ENCODE measurements at regions not wholly inside any gene's neighbourhood (a gene's known extent, or its start where the extent isn't known, plus 50 kb on each side); places are given as distances from the start of the nearest gene placed in this dataset.

DNA sequence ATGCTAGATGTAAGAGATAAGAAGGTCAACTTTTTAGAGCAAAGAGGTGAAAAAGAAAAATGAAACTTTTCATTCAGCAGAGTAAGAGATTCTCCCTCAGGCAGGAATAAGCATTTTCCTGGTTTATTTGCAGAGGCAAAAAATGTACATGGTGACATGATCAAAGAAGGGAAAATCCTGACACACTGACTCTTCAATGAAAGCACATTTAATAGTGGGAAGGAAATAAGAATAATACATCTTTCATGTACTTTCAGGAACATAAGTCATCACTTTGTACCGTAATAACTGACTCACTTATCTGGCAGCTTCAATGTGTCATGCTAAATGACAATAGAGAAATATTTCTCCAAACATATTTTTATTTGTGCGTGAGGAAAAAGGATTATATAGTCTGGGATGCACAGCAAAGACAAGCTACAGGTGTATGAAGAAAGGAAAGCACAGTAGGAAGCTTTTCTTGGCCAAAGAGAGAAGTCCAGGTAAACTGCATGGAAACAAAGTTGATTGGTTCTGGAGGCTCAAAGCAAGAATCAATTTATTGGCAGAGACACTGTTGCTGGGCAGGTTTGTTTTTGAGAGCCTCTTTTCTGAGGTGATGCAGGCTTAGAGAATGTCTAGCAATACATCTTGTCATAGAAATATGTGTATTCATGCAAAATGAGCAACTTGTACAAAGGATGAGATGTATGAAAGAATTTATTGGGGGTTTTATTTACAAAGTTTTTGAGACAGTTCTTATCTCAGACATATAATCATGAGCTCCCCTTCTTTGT lies 1409.0 kb downstream of the PLA2G4A start:
- no peak for DNase-seq

DNA sequence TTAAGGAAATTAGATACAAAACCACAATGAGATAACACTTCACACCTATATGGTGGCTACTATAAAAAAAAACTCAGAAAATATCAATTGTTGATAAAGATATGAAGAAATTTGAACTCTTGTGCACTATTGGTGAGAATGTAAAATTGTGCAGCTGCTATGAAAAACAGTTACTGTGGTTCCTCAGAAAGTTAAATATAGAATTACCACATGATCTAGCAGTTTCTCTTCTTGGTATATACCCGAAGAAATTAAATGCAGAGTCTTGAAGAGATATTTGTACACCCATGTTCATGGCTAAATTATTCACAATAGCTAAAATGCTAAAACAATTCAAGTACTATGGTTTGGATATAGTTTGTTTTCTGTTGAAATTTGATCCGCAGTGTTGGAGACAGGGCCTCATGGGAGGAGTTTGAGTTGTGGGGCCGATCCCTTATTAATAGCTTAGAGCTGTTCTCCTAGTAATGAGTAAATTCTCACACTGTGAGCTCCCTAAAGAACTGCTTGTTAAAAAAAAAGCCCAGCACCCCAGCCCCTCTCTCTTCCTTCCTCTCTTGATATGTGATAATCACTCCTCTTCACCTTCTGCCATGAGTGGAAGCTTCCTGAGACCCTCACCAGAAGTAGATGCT lies 1412.1 kb downstream of the PLA2G4A start:
- DNase-seq, result peak in 1 of 2 experiments; percentile 3

DNA sequence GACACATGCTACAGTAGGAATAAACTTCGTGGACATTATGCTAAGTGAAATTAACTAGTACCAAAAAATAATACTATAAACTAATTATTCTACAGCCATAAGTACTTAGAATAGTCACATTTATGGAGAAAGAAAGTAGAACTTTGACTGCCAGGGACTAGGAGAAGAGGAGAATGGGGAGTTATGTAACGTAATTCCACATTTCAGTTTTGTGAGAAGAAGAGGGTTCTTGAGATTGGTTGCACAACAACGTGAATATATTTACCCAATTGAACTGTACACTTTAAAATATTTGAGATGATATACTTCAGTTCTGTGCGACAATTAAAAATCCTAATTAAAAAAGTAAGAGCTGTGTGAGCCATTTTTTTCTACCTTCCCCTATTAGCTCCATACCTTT lies 1412.9 kb downstream of the PLA2G4A start:
- DNase-seq, result no peak

DNA sequence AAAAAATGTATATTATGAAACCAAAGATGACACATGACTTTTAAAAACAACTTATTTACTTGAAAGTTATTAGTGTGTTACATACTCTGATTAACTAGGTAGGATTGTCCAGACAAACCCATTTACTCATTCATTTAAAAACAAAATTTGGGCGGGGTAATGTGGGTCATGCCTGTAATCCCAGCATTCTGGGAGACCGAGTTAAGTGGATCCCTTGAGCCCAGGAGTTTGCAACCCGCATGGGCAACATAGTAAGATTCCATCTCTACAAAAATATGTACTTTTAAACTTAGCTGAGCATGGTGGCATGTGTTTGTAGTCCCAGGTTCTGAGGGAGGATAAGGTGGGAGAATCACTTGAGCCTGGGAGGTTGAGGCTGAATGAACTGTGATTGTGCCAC lies 1414.7 kb downstream of the PLA2G4A start:
- no peak for DNase-seq

DNA sequence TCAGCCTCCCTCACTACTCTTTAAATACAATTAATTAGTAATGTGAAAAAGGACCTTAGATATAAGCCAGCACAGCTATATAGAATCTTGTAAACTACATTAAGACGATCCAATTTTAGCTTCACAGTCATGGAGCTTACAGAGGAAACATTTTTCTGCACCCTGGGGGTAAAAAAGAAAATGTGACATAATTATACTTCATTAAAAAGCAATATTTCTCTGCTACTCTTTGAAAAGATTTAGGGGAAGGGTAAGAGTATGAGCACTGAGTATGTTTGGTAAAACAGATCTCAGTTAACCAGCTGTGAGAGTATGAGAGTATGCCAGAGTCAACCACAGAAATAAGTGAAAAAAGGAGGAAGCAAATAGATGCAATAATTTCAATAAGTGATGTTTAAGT lies 1415.9 kb downstream of the PLA2G4A start:
- no peak for DNase-seq

DNA sequence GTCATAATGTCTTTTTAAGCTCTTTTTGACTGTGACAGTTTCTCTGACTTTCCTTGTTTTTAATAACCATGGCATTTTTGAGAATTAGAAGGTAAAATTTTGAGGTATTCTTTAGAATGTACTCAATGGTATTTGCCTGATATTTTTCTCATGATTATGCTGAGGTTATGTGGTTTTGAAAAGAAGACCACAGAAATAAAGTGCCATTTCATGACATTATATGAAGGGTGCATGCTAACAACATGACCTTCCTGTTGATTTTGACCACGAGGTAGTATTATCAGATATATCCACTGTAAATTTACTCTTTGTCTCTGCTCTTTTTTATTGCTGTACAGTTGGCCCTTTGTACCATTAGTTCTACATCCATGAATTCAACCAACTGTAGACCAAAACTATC lies 1418.5 kb downstream of the PLA2G4A start:
- no peak for DNase-seq

DNA sequence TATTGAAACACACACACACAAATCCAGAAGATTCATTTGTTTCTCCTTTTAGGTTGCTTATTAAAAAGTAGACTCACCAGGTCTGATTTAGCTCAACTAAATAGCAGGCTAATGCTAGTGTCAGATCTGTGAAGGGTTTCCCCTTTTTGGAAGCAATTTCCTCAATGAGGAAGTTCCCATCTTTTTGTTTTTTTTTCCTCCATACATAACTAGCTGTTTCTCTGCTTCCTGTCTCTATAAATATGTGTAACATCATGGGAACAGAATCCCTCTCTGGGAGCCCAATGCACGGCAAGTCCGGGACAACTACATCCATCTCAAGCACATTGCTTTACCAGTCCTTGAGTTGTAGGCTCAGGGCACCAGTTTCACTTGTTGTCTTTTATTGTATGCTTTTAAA lies 1421.1 kb downstream of the PLA2G4A start:
- DNase-seq, result no peak

DNA sequence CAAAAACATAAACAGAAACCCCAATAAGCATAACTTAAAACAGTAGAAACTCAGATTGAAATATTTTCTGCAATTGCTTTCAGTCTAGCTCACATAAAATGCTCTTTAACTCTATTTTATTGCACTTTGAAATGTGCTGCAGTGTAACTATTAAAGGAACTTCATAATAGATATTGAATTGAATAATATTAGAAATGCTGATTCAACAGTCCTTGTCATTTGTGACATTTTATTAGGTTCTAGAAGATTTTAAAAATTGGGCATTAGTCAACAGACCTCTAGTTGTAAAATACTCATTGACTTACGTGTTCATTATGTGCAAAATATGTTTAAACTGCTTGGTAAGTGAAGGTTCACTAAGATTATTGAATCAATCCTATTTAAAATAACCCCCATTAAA lies 1422.3 kb downstream of the PLA2G4A start:
- DNase-seq, result no peak

DNA sequence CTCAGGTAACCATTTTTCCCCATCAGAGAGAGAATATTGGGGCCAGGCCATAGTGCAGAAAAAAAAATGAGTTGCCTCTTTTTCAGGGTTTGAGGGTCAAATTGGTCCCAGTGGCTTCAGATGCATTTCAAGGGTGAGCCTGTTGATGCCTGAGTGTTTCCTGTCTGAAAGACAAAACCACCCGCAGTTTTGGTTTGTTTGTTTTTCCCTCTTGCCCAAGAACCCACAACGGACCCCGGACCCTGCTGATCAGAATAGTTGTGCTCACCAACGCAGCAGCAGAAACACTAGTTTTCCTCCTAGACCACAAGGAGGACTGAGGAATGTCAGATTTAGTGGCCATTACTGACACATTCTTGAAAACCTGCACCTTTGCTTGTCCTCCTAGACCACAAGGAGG lies 1433.1 kb downstream of the PLA2G4A start:
- no peak for DNase-seq

DNA sequence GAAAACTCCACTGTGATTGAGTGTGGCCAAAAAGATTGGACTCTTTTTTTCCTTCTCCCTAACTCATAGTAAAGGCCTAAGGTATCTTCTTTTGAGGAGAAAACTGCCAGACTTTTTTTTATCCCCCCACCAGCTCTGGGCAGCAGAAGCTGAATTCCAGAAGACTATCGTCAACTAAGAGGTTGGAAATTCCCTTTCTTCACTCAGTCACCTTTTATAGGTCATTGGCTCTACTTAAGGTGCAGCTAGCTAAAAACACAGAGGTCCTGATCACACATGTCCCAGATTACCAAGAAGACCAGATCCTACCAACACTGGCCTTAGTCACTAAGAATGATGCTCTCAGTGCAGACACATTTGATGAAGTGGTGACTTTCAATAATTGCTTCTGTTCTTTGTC lies 1441.2 kb downstream of the PLA2G4A start:
- no peak for DNase-seq

DNA sequence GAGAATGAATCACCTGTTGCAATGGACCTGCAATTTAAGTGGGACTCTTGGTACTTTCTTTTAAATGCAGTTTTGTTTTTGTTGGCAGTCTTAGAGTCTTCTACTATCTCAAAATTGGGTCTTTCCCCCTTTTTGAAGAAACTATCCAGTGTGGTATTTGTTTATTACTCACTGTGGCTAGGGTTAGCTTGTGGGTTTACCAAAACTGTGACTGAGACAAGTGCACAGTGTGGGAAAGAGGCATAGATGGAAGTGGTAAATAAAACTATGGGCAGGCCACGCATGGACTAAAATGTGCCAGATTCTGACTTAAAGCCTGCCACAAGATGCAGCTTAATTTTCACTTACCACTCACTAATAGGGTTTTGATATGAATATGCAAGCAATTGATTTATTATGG lies 1441.7 kb downstream of the PLA2G4A start:
- DNase-seq, result no peak

DNA sequence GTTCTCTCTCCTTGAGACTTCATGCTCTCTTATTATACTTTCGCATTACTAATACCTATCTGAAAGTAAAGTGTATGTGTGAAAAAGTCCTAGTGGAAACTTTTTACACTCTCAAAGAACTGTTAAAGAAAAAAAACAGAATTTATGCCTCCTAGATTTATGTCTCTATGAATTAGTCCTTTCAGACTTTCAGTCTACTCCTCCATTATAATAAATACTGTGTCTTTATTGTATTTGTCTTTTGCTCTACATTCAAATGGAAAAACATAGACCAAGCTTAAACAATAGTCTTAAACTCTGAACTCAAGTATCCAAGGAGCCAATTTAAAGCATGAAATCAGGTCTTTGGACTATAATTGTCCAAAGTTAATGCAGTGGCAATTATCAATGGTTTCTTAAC lies 1449.0 kb downstream of the PLA2G4A start:
- no peak for DNase-seq

DNA sequence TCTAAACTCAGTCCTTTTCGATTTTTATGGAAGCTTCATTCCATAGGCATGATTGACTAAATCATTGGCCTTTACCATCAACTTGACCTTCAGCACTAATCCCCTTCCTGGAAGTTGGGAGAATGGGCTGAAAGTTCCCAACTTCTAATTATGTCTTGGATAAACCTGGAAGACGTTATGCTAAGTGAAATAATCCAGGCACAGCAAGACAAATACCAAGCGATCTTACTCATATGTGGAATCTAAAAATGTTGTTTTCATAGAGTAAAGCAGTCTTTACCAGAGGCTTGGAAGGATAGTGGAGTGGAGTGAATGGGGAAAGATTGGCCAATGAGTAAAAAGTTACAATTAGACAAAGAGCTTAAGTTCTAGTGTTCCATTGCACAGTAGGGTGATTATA lies 1453.2 kb downstream of the PLA2G4A start:
- no peak for DNase-seq

DNA sequence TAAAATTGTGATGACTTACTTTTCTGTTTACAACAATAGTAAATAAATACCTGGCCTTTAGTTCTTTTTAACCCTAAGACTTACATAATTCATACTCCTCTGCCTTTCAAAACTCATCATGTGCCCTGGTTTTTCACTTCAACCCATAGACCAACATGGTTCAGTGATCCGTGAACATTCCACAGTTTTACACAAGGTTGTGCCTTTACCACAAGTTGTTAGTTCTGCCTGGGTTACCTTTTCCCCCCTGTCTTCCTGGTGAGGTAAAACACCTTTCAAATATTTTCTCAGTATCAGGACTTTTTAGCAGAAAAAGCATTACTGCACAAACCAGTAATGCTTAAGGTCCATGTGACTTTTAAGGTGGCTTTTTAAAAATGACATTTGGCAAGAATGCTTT lies 1466.4 kb downstream of the PLA2G4A start:
- no peak for DNase-seq

DNA sequence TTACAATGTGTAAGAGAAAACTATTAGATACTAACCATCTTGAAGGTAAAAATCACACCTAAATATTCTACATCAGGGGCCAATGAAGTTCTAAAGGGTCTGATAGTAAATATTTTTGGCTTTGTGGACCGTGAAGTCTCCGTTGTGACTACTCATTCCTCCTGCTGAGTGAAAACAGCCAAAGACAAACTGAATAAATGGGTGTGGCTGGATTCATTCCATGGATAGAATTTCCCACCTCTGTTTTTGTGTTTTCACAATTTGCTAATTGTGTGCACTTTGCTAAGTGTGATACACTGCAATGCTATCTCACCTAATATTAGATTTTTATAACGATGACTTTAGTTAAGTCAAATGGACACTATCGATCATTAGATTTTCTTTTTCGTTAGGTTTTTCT lies 1474.0 kb downstream of the PLA2G4A start:
- DNase-seq, result no peak

DNA sequence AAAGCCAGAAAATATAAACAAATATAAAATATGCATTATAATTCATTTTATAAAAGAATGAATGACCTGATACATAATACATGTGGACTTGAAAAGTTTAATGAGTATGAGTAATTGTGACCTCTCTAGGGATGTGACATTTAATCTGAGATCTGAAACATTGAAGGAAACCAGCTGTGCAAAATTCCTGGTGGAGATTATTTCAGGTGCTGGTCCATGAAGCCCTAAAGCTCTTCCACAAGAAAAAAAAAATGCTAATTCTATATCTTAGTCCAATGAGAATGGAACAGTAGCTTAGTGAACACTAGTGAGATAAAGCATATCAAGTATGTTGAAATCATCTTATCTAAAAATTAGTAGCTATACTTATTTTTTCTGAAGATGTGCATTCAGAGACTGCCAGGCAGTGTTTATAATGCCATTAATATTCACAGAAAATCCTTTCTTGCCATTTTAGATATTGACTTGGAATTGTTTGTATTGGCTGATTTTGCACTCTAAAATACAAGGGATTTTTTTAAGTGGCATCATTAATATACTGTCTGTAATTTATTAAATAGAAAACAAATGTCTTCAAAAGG lies 1485.9 kb downstream of the PLA2G4A start:
- no peak for DNase-seq

DNA sequence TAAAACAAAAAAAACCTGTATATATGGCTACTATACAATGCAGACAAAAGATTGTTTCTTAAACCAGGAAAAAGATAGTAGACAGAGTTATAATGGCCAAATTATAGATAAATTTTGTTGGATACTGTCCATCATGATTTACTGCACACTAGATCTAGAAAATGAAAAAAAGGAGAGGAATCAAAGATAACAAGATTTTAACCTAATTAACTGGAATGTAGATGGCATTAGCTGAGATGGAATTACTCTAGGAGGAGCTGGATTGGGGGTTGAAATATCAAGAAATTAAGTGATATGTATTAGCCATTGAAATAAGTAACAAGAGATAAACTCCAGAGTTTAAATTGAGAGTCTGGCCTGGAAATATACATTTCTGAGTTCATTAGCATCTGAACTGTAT lies 1489.1 kb downstream of the PLA2G4A start:
- DNase-seq, result no peak

DNA sequence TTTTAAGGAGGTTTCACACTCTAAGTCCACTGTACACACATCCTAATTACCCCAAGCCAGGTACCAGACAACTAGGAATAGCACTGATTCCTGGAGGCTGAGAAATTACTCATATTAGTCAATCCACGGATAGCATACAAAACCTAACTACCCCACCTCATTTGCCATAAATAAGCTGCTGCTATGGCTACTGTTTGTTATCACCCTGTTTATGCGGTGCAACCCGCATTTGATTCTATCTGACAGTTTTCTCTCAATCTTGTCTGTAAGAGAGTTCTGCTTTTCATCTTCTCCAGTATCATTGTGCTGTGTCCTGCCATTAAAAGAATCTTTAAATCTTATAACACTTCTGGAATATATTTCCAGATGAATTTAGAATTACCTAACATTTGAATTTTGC lies 1496.5 kb downstream of the PLA2G4A start:
- no peak for DNase-seq

DNA sequence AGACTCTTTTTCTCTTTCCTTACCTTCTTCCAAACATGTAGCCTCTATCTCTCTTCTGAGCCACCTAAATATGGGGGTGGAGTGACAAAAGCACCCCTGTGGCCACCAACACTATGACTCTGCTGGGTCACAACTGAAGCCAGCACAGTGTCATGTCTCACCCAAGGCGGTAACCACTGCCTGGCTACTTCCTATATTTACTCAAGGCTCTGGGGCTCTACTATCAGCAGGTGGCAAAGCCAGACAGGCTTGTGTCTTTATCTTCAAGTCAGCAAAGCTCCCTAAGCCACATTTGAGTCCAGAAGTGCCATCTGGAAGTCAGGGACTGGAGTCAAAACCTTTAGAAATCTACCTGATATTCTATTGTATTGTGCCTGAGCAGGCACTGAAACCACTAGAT lies 1515.2 kb downstream of the PLA2G4A start:
- DNase-seq, result no peak

DNA sequence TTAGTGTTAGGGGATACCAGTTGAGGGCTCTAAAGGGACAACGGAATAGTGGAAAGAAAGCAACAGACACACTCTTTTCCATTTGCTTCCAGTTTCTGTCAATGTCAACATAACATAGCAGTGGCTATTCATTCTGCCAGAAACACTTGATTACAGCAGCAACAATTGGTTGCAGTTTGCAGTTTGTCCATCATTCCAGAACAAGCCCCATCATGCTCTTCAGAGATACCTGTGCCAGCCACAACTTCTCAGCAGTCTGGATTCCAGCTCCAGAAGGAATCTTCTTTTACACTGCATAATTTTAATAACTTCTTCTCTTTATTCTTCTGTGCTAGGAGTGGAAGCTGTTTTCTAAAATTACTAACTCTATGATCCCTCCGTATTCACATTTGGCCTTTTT lies 1521.4 kb downstream of the PLA2G4A start:
- DNase-seq, result no peak

DNA sequence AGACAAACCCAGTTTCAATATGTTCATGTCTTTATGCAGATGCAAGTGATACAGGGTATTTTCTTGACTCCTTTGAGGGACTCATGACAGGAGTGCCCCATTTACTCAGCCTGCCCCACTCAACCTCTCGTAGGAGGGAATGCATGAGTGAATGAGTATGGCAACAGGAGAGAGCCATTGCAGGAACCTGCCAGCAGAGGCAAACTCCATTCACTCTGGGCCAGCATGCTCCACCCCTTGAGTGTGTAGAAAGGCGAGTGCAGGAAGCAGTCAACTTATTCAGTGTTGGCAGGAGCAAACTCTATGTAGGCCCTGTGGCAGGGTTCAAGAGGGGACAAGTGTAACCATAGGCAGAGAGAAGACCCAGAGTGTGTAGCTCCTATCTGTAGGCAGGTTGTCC lies 1526.3 kb downstream of the PLA2G4A start:
- no peak for DNase-seq

DNA sequence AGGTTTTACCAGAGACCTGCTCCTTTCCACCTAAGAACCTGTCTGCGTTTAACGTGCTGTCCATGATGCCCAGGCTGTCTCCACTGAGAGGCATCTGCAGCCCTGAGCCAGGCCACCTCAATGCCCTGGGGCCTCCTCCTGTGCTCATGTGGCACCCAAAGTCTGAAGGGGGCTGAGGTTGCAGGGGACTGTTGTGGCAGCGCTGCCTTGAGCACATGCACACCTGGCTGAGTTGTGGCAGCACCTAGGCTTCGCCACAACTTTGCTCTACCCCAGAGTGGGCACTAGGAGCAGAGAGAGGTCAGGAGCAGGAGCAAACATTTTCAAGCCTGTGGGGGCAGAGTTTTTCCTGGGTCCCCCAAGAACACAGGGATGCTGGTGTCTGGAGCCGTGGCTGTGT lies 1527.1 kb downstream of the PLA2G4A start:
- DNase-seq, result no peak

DNA sequence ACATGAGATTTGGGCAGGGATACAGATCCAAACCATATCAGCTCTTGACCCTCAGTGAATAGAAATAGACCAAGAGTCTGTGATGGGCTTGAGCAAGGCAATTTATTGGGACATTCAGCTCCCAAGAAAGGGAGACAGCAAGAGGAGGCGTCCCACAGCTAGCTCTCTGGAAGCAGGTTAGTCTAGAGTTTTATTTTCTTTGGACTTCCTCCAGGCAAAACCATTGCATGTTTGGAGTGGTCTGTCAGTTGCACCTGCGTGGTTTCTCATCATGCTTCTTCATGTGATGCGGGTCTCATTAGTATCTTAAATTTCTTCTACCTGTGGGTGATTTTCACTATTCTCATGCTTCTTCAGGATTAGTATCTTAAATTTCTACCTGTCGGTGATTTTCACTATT lies 1530.6 kb downstream of the PLA2G4A start:
- DNase-seq, result no peak

DNA sequence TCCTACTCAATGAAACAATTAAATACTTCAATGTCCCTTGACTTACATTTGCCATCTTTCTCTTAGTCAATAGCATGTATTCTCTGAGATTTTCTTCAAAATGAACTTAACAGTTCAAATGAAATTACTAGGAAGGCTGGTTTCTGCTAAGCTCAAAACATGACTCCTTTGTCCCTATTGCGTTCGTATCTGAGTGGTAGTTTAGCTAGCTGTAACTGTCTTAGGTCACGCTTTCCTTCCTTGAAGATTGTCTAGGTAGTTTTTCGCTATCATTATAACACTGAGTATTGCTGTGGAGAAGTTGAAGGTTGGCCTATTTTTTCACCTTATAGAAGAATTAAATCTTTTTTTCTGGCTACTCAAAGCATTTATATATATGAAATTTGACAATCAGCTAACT lies 1535.2 kb downstream of the PLA2G4A start:
- no peak for DNase-seq

Measured in AML-193 (cell line).